ENCODE measurements at regions not wholly inside any gene's neighbourhood (a gene's known extent, or its start where the extent isn't known, plus 50 kb on each side); places are given as distances from the start of the nearest gene placed in this dataset.

DNA sequence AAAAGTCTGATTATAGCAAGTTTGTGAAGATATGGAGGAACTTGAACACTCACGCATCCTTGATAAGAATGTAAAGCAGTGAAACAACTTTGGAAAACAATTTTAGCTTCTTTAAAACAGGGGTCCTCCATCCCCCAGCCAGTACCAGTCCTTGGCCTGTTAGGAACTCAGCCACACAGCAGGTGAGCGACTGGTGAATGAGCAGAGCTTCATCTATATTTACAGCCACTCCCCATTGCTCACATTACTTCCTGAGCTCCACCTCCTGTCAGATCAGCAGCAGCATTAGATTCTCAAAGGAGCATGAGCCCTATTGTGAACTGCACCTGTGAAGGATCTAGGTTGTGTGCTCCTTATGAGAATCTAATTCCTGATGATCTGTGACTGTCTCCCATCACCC lies 530.3 kb upstream of the PRKX start:
- TF ChIP-seq ZNF551 (CRISPR knock-in tag; IDR thresholded peaks at IDR 0.05), result no peak
- TF ChIP-seq, protein P1, sequence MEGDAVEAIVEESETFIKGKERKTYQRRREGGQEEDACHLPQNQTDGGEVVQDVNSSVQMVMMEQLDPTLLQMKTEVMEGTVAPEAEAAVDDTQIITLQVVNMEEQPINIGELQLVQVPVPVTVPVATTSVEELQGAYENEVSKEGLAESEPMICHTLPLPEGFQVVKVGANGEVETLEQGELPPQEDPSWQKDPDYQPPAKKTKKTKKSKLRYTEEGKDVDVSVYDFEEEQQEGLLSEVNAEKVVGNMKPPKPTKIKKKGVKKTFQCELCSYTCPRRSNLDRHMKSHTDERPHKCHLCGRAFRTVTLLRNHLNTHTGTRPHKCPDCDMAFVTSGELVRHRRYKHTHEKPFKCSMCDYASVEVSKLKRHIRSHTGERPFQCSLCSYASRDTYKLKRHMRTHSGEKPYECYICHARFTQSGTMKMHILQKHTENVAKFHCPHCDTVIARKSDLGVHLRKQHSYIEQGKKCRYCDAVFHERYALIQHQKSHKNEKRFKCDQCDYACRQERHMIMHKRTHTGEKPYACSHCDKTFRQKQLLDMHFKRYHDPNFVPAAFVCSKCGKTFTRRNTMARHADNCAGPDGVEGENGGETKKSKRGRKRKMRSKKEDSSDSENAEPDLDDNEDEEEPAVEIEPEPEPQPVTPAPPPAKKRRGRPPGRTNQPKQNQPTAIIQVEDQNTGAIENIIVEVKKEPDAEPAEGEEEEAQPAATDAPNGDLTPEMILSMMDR (IDR thresholded peaks at IDR 0.05 in 2 of 3, conservative IDR thresholded peaks at IDR 0.05 in 1 of 3; ENCODE audit: insufficient read depth in 2 of 3, low read depth in 1 of 3, low read length in 3 of 3), result no peak
- no peak for TF ChIP-seq POLR2AphosphoS5 (IDR thresholded peaks at IDR 0.05; ENCODE audit: control insufficient read depth, insufficient read depth, low read depth, low read length)
- TF ChIP-seq CHD2 (IDR thresholded peaks at IDR 0.05; ENCODE audit: low read depth, low read length), result no peak
- no peak for TF ChIP-seq REST (IDR thresholded peaks at IDR 0.05; ENCODE audit: borderline replicate concordance)
- TF ChIP-seq REST (CRISPR knock-in tag; IDR thresholded peaks at IDR 0.05; ENCODE audit: low read depth), result no peak
- no peak for TF ChIP-seq FOXM1 (IDR thresholded peaks at IDR 0.05; ENCODE audit: low read depth)
- TF ChIP-seq FOXM1 (CRISPR knock-in tag; IDR thresholded peaks at IDR 0.05; ENCODE audit: low read depth), result no peak
- no peak for TF ChIP-seq SMC3 (conservative IDR thresholded peaks at IDR 0.05; ENCODE audit: insufficient read depth, low read depth, low read length)
- TF ChIP-seq BHLHE40 (IDR thresholded peaks at IDR 0.05; ENCODE audit: low read length), result no peak
- TF ChIP-seq ZNF274 (IDR thresholded peaks at IDR 0.05; ENCODE audit: borderline replicate concordance, low read depth, low read length), result no peak
- no peak for TF ChIP-seq EZH2 (IDR thresholded peaks at IDR 0.05; ENCODE audit: borderline replicate concordance, low read depth, low read length)
- TF ChIP-seq HINFP (tag; conservative IDR thresholded peaks at IDR 0.05; ENCODE audit: low read depth), result no peak
